Kidney (tissue), 13 donors: ENCODE measurements at regions not wholly inside any gene's neighbourhood (a gene's known extent, or its start where the extent isn't known, plus 50 kb on each side); places are given as distances from the start of the nearest gene placed in this dataset.

Experiments used
- DNase-seq, 5 donors: peaks; one replicate each; pipeline ENCODE4 v3.0.0-alpha.2; 2013 to 2020
- FAIRE-seq: peaks from 2 replicates; lab custom pipeline; 2012; peaks lifted over from hg19 to GRCh38; lab: Jason Lieb, UNC
- H3K27ac ChIP-seq, 2 donors: one replicate each; pipeline ENCODE4 v1.7.0; 2013; ENCODE audit warnings: low read depth in 2 of 2, low read length in 2 of 2, inconsistent platforms in 1 of 2
- H3K27me3 ChIP-seq: one replicate; pipeline ENCODE4 v1.7.1; 2013; ENCODE audit warnings: low read length, inconsistent platforms; ENCODE audit not compliant: control insufficient read depth, insufficient read depth
- H3K36me3 ChIP-seq, 3 donors: one replicate each; pipeline versions ENCODE4 v1.7.0 to v1.7.1; 2013; ENCODE audit warnings: low read length in 3 of 3, control low read depth in 1 of 3, inconsistent platforms in 1 of 3; ENCODE audit not compliant: insufficient read depth in 3 of 3, control insufficient read depth in 2 of 3
- H3K4me1 ChIP-seq, 3 donors: one replicate each; pipeline versions ENCODE4 v1.7.0 to v1.7.1; 2013; ENCODE audit warnings: low read length in 3 of 3, inconsistent platforms in 1 of 3, low read depth in 1 of 3; ENCODE audit not compliant: control insufficient read depth in 2 of 3, insufficient read depth in 2 of 3
- H3K4me3 ChIP-seq, 3 donors: one replicate each; pipeline versions ENCODE4 v1.7.0 to v1.8.1; 2013; ENCODE audit warnings: low read length in 3 of 3, control low read depth in 1 of 3, inconsistent platforms in 1 of 3
- H3K9ac ChIP-seq, 3 donors: one replicate each; pipeline versions ENCODE4 v1.7.0 to v1.7.1; 2013; ENCODE audit warnings: low read length in 3 of 3, control low read depth in 1 of 3, inconsistent platforms in 1 of 3
- H3K9me3 ChIP-seq, 3 donors: one replicate each; pipeline versions ENCODE4 v1.7.0 to v1.7.1; 2013; ENCODE audit warnings: low read length in 3 of 3, control low read depth in 1 of 3, inconsistent platforms in 1 of 3; ENCODE audit not compliant: control insufficient read depth in 2 of 3, insufficient read depth in 1 of 3
- CTCF ChIP-seq: IDR thresholded peaks from 3 replicates; pipeline ENCODE4 v1.5.1; 2012; ENCODE audit warnings: mild to moderate bottlenecking, moderate library complexity, borderline replicate concordance; ENCODE audit not compliant: insufficient read depth; ENCODE audit errors: extremely low read depth
- intact Hi-C: fragments of 100-400 bp; cut with DNase I; formaldehyde crosslinking; loops from one replicate; pipeline ENCODE4 v1.11.1; 2022
- donor health status: control.
- donor health status: control.
- donor health status: control.
- donor health status: control.
- donor health status: control.
- donor health status: DM: yes; HTN: yes; CAD: no.
- donor health status: Normal renal cell carcinoma (clear cell type).

GRCh38 chr6:133631421-133631820 is 257.5 kb upstream of the TCF21 start:
- H3K9ac ChIP-seq, result no peak overlapping the region
- intact Hi-C loops, result no loop called here
- no peak for TF ChIP-seq CTCF
- DNase-seq, result peak in 1 of 5 donors; percentile 58
- FAIRE-seq, result no peak
- H3K36me3 ChIP-seq, result no peaks in the 10 kb centered on the region
- no peak overlapping the region for H3K27ac ChIP-seq
- H3K9me3 ChIP-seq, result no peaks in the 10 kb centered on the region
- H3K4me3 ChIP-seq, result no peak overlapping the region
- H3K4me1 ChIP-seq, result no peaks in the 10 kb centered on the region
- H3K27me3 ChIP-seq, result no peaks in the 10 kb centered on the region

- no peak overlapping the region for H3K9ac ChIP-seq
- intact Hi-C loops, result no loop called here
- no peak overlapping the region for H3K4me3 ChIP-seq
- H3K36me3 ChIP-seq, result no peaks in the 10 kb centered on the region
- FAIRE-seq (no peak), DNase-seq (no peak)
- H3K27me3 ChIP-seq, result no peaks in the 10 kb centered on the region
- no peak for TF ChIP-seq CTCF
- H3K27ac ChIP-seq, result no peak overlapping the region
- H3K4me1 ChIP-seq, result no peaks in the 10 kb centered on the region
- no peaks in the 10 kb centered on the region for H3K9me3 ChIP-seq
These were observed 256.7 kb upstream of the TCF21 start for GRCh38 chr6:133632206-133632605.

- Histone ChIP-seq H3K4me1 (no peaks in the 10 kb centered on the region), H3K27ac (no peak overlapping the region), H3K4me3 (no peak overlapping the region), H3K36me3 (no peaks in the 10 kb centered on the region), H3K9ac (no peak overlapping the region), H3K27me3 (no peaks in the 10 kb centered on the region), H3K9me3 (no peaks in the 10 kb centered on the region)
- TF ChIP-seq CTCF, result no peak
- DNase-seq (no peak), FAIRE-seq (no peak)
- intact Hi-C loops, result no loop called here
These were observed 256.0 kb upstream of the TCF21 start for GRCh38 chr6:133632906-133633305.

- no peaks in the 10 kb centered on the region for H3K9me3 ChIP-seq
- FAIRE-seq (no peak), DNase-seq (no peak)
- intact Hi-C loops, result no loop called here
- no peaks in the 10 kb centered on the region for H3K27me3 ChIP-seq
- no peaks in the 10 kb centered on the region for H3K36me3 ChIP-seq
- no peak overlapping the region for H3K9ac ChIP-seq
- H3K4me3 ChIP-seq, result no peak overlapping the region
- no peak overlapping the region for H3K27ac ChIP-seq
- TF ChIP-seq CTCF, result no peak
- H3K4me1 ChIP-seq, result no peaks in the 10 kb centered on the region
These were observed 254.4 kb upstream of the TCF21 start for GRCh38 chr6:133634474-133634873.
